Loucy (cell line): ENCODE measurements at regions not wholly inside any gene's neighbourhood (a gene's known extent, or its start where the extent isn't known, plus 50 kb on each side); places are given as distances from the start of the nearest gene placed in this dataset.

Source experiments
- EZH2phosphoT487 ChIP-seq: fragments of 200-600 bp; IDR thresholded peaks from 2 replicates; pipeline ENCODE4 v1.6.1; 2018; ENCODE audit warnings: antibody characterized with exemption, mild to moderate bottlenecking, moderate library complexity, borderline replicate concordance
- TF ChIP-seq, protein P1 (sequence below): fragments of 200-600 bp; sonication (generic); conservative IDR thresholded peaks from 2 replicates; pipeline ENCODE4 v1.5.1; 2014; ENCODE audit warnings: mild to moderate bottlenecking, antibody characterized with exemption, low read length

DNA sequence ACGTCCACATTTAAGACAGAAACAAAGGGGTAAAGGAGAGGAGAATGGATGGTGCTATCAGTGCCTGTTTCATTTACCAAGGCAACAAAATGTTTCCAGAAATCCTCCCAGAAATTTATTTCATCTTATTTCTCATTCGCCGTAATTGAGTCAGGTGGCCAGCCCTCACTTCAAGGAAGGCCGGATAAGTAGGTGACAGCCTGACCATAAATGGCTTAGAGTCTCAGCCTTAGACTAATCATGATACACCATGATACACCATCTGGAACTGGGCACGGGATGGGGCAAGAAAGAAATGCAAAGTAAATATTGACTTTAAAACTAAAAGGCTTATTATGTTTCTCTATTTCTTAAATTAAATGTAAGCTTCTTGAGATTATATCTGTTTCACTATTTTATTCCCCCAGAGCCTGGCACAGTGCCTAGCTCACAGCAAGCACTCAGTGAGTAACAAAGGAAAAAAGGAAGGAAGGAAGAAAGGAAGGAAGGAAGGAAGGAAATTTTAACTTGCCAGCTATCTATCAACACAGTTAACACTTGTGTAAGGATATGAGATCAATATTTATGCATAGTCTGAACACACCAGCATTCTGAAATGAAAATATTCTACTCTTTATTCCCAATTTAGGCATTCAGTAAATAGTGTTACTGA, 106.1 kb upstream of the FSCB start:
- TF ChIP-seq, protein P1, sequence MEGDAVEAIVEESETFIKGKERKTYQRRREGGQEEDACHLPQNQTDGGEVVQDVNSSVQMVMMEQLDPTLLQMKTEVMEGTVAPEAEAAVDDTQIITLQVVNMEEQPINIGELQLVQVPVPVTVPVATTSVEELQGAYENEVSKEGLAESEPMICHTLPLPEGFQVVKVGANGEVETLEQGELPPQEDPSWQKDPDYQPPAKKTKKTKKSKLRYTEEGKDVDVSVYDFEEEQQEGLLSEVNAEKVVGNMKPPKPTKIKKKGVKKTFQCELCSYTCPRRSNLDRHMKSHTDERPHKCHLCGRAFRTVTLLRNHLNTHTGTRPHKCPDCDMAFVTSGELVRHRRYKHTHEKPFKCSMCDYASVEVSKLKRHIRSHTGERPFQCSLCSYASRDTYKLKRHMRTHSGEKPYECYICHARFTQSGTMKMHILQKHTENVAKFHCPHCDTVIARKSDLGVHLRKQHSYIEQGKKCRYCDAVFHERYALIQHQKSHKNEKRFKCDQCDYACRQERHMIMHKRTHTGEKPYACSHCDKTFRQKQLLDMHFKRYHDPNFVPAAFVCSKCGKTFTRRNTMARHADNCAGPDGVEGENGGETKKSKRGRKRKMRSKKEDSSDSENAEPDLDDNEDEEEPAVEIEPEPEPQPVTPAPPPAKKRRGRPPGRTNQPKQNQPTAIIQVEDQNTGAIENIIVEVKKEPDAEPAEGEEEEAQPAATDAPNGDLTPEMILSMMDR: no peak
- TF ChIP-seq EZH2phosphoT487: no peak
